ENCODE measurements at regions not wholly inside any gene's neighbourhood (a gene's known extent, or its start where the extent isn't known, plus 50 kb on each side); places are given as distances from the start of the nearest gene placed in this dataset.

- H3K4me1 Mint-ChIP-seq (ENCODE audit: unreplicated experiment), result no peaks in the 10 kb centered on the region
- peaks cover 5% of the 10 kb centered on the region for H3K9me3 Mint-ChIP-seq
- H3K27me3 Mint-ChIP-seq, result no peaks in the 10 kb centered on the region
Measured at GRCh38 chr3:6273878-6274277, 587.0 kb upstream of the GRM7 start.

GRCh38 chr3:6281662-6282061 lies 579.3 kb upstream of the GRM7 start:
- Mint-ChIP-seq H3K9me3 (peaks cover 5% of the 10 kb centered on the region), H3K27ac (no peak overlapping the region), H3K4me1 (ENCODE audit: unreplicated experiment) (no peaks in the 10 kb centered on the region), H3K27me3 (no peaks in the 10 kb centered on the region), H3K4me3 (no peak overlapping the region), H3K36me3 (no peaks in the 10 kb centered on the region)
- DNase-seq (ENCODE audit: extremely low spot score, unreplicated experiment), result no peak
- TF ChIP-seq CTCF (conservative IDR thresholded peaks at IDR 0.05), result no peak

More at GRCh38 chr3:6273878-6274277, 587.0 kb upstream of the GRM7 start:
- DNase-seq (ENCODE audit: extremely low spot score, unreplicated experiment), result no peak
- Mint-ChIP-seq H3K4me3 (no peak overlapping the region), H3K36me3 (peaks cover 4% of the 10 kb centered on the region), H3K27ac (no peak overlapping the region)
- TF ChIP-seq CTCF (conservative IDR thresholded peaks at IDR 0.05), result no peak

- Mint-ChIP-seq H3K27ac (no peak overlapping the region), H3K4me1 (ENCODE audit: unreplicated experiment) (no peaks in the 10 kb centered on the region), H3K9me3 (peaks cover 8% of the 10 kb centered on the region), H3K36me3 (no peaks in the 10 kb centered on the region), H3K27me3 (no peaks in the 10 kb centered on the region), H3K4me3 (no peak overlapping the region)
- no peak for TF ChIP-seq CTCF (conservative IDR thresholded peaks at IDR 0.05)
- no peak for DNase-seq (ENCODE audit: extremely low spot score, unreplicated experiment)
Measured at GRCh38 chr3:6282918-6283317, 578.0 kb upstream of the GRM7 start.

GRCh38 chr3:6287088-6287875 lies 573.6 kb upstream of the GRM7 start:
- peaks cover 18% of the 10 kb centered on the region for H3K9me3 Mint-ChIP-seq
- H3K36me3 Mint-ChIP-seq, result peaks cover 5% of the 10 kb centered on the region
- no peak overlapping the region for H3K27ac Mint-ChIP-seq
- no peak for TF ChIP-seq CTCF (conservative IDR thresholded peaks at IDR 0.05)
- no peak overlapping the region for H3K4me3 Mint-ChIP-seq
- no peaks in the 10 kb centered on the region for H3K27me3 Mint-ChIP-seq
- H3K4me1 Mint-ChIP-seq (ENCODE audit: unreplicated experiment), result no peaks in the 10 kb centered on the region
- DNase-seq (ENCODE audit: extremely low spot score, unreplicated experiment), result no peak

- Mint-ChIP-seq H3K27ac (no peak overlapping the region), H3K36me3 (no peaks in the 10 kb centered on the region), H3K4me3 (no peak overlapping the region), H3K4me1 (ENCODE audit: unreplicated experiment) (no peaks in the 10 kb centered on the region), H3K9me3 (no peaks in the 10 kb centered on the region), H3K27me3 (no peaks in the 10 kb centered on the region)
- no peak for DNase-seq (ENCODE audit: extremely low spot score, unreplicated experiment)
- TF ChIP-seq CTCF (conservative IDR thresholded peaks at IDR 0.05), result no peak
Measured at GRCh38 chr3:6301626-6302025, 559.3 kb upstream of the GRM7 start.
